ENCODE measurements at regions not wholly inside any gene's neighbourhood (a gene's known extent, or its start where the extent isn't known, plus 50 kb on each side); places are given as distances from the start of the nearest gene placed in this dataset.

DNA sequence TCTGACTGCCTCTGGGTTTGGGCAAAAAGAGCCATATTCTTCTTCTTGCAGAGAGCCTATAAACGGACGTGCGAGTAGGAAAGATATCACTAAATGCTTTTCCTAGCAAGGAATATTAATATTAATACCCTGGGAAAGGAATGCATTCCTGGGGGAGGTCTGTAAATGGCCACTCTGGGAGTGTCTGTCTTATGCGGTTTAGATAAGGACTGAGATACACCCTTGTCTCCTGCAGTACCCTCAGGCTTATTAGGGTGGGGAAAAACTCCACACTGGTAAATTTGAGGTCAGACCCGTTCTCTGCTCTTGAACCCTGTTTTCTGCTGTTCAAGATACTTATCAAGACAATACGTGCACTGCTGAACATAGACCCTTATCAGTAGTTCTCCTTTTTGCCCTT lies 763.8 kb downstream of the SLITRK5 start:
- Histone ChIP-seq H3K9ac (ENCODE audit: low read length) (no peak overlapping the region), H3K9me3 (ENCODE audit: insufficient read depth, low read depth, low read length) (no peaks in the 10 kb centered on the region), H3K36me3 (ENCODE audit: control insufficient read depth in 1 of 2, insufficient read depth in 2 of 2, low read length in 2 of 2) (no peaks in the 10 kb centered on the region), H2AFZ (ENCODE audit: insufficient read depth, low read length, poor library complexity) (no peak overlapping the region), H4K91ac (ENCODE audit: low read depth, low read length) (no peak overlapping the region), H3K4me1 (ENCODE audit: control insufficient read depth in 1 of 2, insufficient read depth in 2 of 2, low read length in 2 of 2) (no peaks in the 10 kb centered on the region), H3K14ac (ENCODE audit: low read length) (no peak overlapping the region), H2BK5ac (ENCODE audit: low read depth, low read length, poor library complexity) (no peak overlapping the region), H4K12ac (ENCODE audit: low read depth, low read length) (no peak overlapping the region), H3K27ac (ENCODE audit: low read depth, low read length) (no peak overlapping the region), H3K4me2 (ENCODE audit: low read length) (no peak overlapping the region), H2AK5ac (ENCODE audit: low read length) (no peak overlapping the region), H3K27me3 (ENCODE audit: insufficient read depth, low read length) (no peaks in the 10 kb centered on the region), H3K4ac (ENCODE audit: low read depth, low read length) (no peak overlapping the region), H3K18ac (ENCODE audit: low read length) (no peak overlapping the region), H3K4me3 (ENCODE audit: low read depth, low read length) (no peak overlapping the region), H2BK120ac (ENCODE audit: insufficient read depth, low read length, poor library complexity) (no peak overlapping the region), H2BK12ac (ENCODE audit: low read length) (no peak overlapping the region), H3K79me1 (ENCODE audit: low read length) (no peaks in the 10 kb centered on the region), H4K8ac (ENCODE audit: low read depth, low read length) (no peak overlapping the region), H3K23ac (ENCODE audit: low read length) (no peak overlapping the region), H3K79me2 (ENCODE audit: control insufficient read depth, insufficient read depth, low read length, poor library complexity) (no peaks in the 10 kb centered on the region)
- no CpG with 5 or more reads among the region's 6 CpGs for WGBS (ENCODE audit: extremely low coverage, insufficient coverage, insufficient read length)
- DNase-seq, result no peak

DNA sequence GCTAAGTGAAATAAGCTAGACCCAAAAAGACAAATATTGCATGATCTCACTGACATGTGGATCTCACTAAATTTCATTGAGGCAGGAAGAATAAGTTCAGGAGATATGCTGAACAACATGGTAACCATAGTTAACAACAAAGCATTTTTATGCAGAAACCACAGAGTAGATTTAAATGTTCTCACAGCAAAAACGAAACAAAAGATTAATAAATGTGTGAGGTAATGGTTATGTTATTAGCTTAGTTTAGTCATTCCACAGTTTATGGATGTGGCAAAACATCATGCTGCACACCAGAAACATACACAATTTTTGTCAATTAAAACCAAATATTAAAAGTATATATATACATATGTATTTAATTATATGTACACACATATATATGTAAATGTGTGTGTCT lies 765.8 kb downstream of the SLITRK5 start:
- H3K4me3 ChIP-seq (ENCODE audit: low read depth, low read length), result no peak overlapping the region
- no peak overlapping the region for H3K4ac ChIP-seq (ENCODE audit: low read depth, low read length)
- no peaks in the 10 kb centered on the region for H3K79me1 ChIP-seq (ENCODE audit: low read length)
- no peak overlapping the region for H3K23ac ChIP-seq (ENCODE audit: low read length)
- no CpG with 5 or more reads among the region's 1 CpG for WGBS (ENCODE audit: extremely low coverage, insufficient coverage, insufficient read length)
- H2BK5ac ChIP-seq (ENCODE audit: low read depth, low read length, poor library complexity), result no peak overlapping the region
- no peaks in the 10 kb centered on the region for H3K4me1 ChIP-seq (ENCODE audit: control insufficient read depth in 1 of 2, insufficient read depth in 2 of 2, low read length in 2 of 2)
- no peak overlapping the region for H4K12ac ChIP-seq (ENCODE audit: low read depth, low read length)
- no peak for DNase-seq
- no peaks in the 10 kb centered on the region for H3K9me3 ChIP-seq (ENCODE audit: insufficient read depth, low read depth, low read length)
- H3K27ac ChIP-seq (ENCODE audit: low read depth, low read length), result no peak overlapping the region
- H4K91ac ChIP-seq (ENCODE audit: low read depth, low read length), result no peak overlapping the region
- no peak overlapping the region for H2AK5ac ChIP-seq (ENCODE audit: low read length)
- H3K18ac ChIP-seq (ENCODE audit: low read length), result no peak overlapping the region
- H2AFZ ChIP-seq (ENCODE audit: insufficient read depth, low read length, poor library complexity), result no peak overlapping the region
- H4K8ac ChIP-seq (ENCODE audit: low read depth, low read length), result no peak overlapping the region
- H3K9ac ChIP-seq (ENCODE audit: low read length), result no peak overlapping the region
- no peak overlapping the region for H2BK120ac ChIP-seq (ENCODE audit: insufficient read depth, low read length, poor library complexity)
- H3K36me3 ChIP-seq (ENCODE audit: control insufficient read depth in 1 of 2, insufficient read depth in 2 of 2, low read length in 2 of 2), result no peaks in the 10 kb centered on the region
- no peak overlapping the region for H3K14ac ChIP-seq (ENCODE audit: low read length)
- H3K79me2 ChIP-seq (ENCODE audit: control insufficient read depth, insufficient read depth, low read length, poor library complexity), result no peaks in the 10 kb centered on the region
- no peaks in the 10 kb centered on the region for H3K27me3 ChIP-seq (ENCODE audit: insufficient read depth, low read length)
- H3K4me2 ChIP-seq (ENCODE audit: low read length), result no peak overlapping the region
- H2BK12ac ChIP-seq (ENCODE audit: low read length), result no peak overlapping the region

DNA sequence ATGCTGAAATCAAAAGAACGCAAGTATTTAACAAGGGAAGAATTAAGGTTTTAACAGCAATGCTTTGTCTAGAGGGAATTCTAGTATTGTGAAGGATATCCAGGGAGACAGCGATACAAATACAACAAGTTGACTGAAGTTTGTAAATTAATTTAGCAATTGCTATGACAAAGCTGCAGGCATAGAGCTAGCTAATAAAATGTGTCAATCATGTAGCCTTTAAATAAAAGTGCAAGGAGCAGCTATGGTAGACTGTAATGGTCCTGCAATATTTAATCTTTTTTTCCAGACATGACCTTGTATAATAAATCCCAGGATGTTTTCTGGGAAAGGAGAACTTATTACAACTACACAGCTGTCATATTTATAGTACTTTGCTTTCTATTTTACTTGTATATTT lies 779.3 kb downstream of the SLITRK5 start:
- Histone ChIP-seq H4K12ac (ENCODE audit: low read depth, low read length) (no peak overlapping the region), H3K14ac (ENCODE audit: low read length) (no peak overlapping the region), H3K79me2 (ENCODE audit: control insufficient read depth, insufficient read depth, low read length, poor library complexity) (no peaks in the 10 kb centered on the region), H3K27me3 (ENCODE audit: insufficient read depth, low read length) (no peaks in the 10 kb centered on the region), H2BK5ac (ENCODE audit: low read depth, low read length, poor library complexity) (no peak overlapping the region), H2AFZ (ENCODE audit: insufficient read depth, low read length, poor library complexity) (no peak overlapping the region), H3K79me1 (ENCODE audit: low read length) (no peaks in the 10 kb centered on the region), H4K8ac (ENCODE audit: low read depth, low read length) (no peak overlapping the region), H3K4ac (ENCODE audit: low read depth, low read length) (no peak overlapping the region), H2BK12ac (ENCODE audit: low read length) (no peak overlapping the region), H3K9me3 (ENCODE audit: insufficient read depth, low read depth, low read length) (no peaks in the 10 kb centered on the region), H4K91ac (ENCODE audit: low read depth, low read length) (no peak overlapping the region), H3K18ac (ENCODE audit: low read length) (no peak overlapping the region), H3K36me3 (ENCODE audit: control insufficient read depth in 1 of 2, insufficient read depth in 2 of 2, low read length in 2 of 2) (no peaks in the 10 kb centered on the region), H3K9ac (ENCODE audit: low read length) (no peak overlapping the region), H3K23ac (ENCODE audit: low read length) (no peak overlapping the region), H3K27ac (ENCODE audit: low read depth, low read length) (no peak overlapping the region), H3K4me3 (ENCODE audit: low read depth, low read length) (no peak overlapping the region), H2AK5ac (ENCODE audit: low read length) (no peak overlapping the region), H3K4me1 (ENCODE audit: control insufficient read depth in 1 of 2, insufficient read depth in 2 of 2, low read length in 2 of 2) (no peaks in the 10 kb centered on the region), H3K4me2 (ENCODE audit: low read length) (no peak overlapping the region), H2BK120ac (ENCODE audit: insufficient read depth, low read length, poor library complexity) (no peak overlapping the region)
- DNase-seq, result no peak
- no CpG with 5 or more reads among the region's 2 CpGs for WGBS (ENCODE audit: extremely low coverage, insufficient coverage, insufficient read length)

DNA sequence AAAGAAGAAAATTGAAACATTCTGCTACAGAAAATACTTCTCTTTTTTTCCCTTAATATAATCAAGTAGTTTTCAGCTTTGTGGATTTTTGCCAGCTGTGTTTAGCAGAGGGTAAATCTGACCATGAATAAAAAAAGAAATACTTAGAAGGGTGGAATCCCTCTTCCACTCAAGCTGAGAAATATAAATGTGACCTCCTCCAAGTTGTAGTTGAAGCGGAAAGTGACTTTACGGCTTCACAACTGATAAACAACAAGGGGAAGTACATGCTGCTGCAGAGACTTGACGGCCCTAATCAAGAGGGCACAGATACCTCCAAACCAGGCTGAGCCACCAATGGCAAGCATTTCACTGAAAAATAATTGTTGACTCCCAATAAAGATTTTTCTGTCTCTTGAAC lies 785.0 kb downstream of the SLITRK5 start:
- Histone ChIP-seq H4K12ac (ENCODE audit: low read depth, low read length) (no peak overlapping the region), H3K79me1 (ENCODE audit: low read length) (no peaks in the 10 kb centered on the region), H3K79me2 (ENCODE audit: control insufficient read depth, insufficient read depth, low read length, poor library complexity) (no peaks in the 10 kb centered on the region), H2BK120ac (ENCODE audit: insufficient read depth, low read length, poor library complexity) (no peak overlapping the region), H3K23ac (ENCODE audit: low read length) (no peak overlapping the region), H2BK12ac (ENCODE audit: low read length) (no peak overlapping the region), H3K4me3 (ENCODE audit: low read depth, low read length) (no peak overlapping the region), H2AK5ac (ENCODE audit: low read length) (no peak overlapping the region), H3K4ac (ENCODE audit: low read depth, low read length) (no peak overlapping the region), H3K27me3 (ENCODE audit: insufficient read depth, low read length) (no peaks in the 10 kb centered on the region), H3K27ac (ENCODE audit: low read depth, low read length) (no peak overlapping the region), H3K36me3 (ENCODE audit: control insufficient read depth in 1 of 2, insufficient read depth in 2 of 2, low read length in 2 of 2) (no peaks in the 10 kb centered on the region), H2BK5ac (ENCODE audit: low read depth, low read length, poor library complexity) (no peak overlapping the region), H4K91ac (ENCODE audit: low read depth, low read length) (no peak overlapping the region), H3K9ac (ENCODE audit: low read length) (no peak overlapping the region), H3K14ac (ENCODE audit: low read length) (no peak overlapping the region), H3K18ac (ENCODE audit: low read length) (no peak overlapping the region), H2AFZ (ENCODE audit: insufficient read depth, low read length, poor library complexity) (no peak overlapping the region), H4K8ac (ENCODE audit: low read depth, low read length) (no peak overlapping the region), H3K4me1 (ENCODE audit: control insufficient read depth in 1 of 2, insufficient read depth in 2 of 2, low read length in 2 of 2) (no peaks in the 10 kb centered on the region), H3K9me3 (ENCODE audit: insufficient read depth, low read depth, low read length) (no peaks in the 10 kb centered on the region), H3K4me2 (ENCODE audit: low read length) (no peak overlapping the region)
- DNase-seq, result no peak
- WGBS (ENCODE audit: extremely low coverage, insufficient coverage, insufficient read length), result no CpG with 5 or more reads among the region's 3 CpGs

DNA sequence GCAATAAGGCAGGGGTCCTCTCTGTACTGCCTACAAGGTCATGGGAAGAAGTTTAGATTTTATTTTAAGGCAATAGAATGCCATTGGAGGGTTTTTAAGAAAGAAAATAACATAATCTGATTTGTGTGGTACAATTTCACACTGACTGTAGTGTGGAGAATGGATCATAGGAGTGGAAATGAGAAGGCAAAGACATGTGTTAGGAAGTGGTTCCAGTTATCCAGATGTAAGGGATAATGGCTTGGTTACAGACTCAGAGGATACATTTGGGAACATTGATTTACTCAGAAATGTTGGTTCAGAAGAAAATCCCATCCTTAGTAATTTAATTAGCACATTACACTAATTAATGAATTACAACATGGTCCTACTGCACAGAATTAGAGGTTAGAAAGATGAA lies 788.2 kb downstream of the SLITRK5 start:
- no peaks in the 10 kb centered on the region for H3K4me1 ChIP-seq (ENCODE audit: control insufficient read depth in 1 of 2, insufficient read depth in 2 of 2, low read length in 2 of 2)
- no peaks in the 10 kb centered on the region for H3K36me3 ChIP-seq (ENCODE audit: control insufficient read depth in 1 of 2, insufficient read depth in 2 of 2, low read length in 2 of 2)
- H3K79me2 ChIP-seq (ENCODE audit: control insufficient read depth, insufficient read depth, low read length, poor library complexity), result no peaks in the 10 kb centered on the region
- H3K18ac ChIP-seq (ENCODE audit: low read length), result no peak overlapping the region
- H3K4me2 ChIP-seq (ENCODE audit: low read length), result no peak overlapping the region
- no peak overlapping the region for H4K91ac ChIP-seq (ENCODE audit: low read depth, low read length)
- H2BK12ac ChIP-seq (ENCODE audit: low read length), result no peak overlapping the region
- no peak overlapping the region for H4K8ac ChIP-seq (ENCODE audit: low read depth, low read length)
- H3K9ac ChIP-seq (ENCODE audit: low read length), result no peak overlapping the region
- H3K79me1 ChIP-seq (ENCODE audit: low read length), result no peaks in the 10 kb centered on the region
- no peak overlapping the region for H2AK5ac ChIP-seq (ENCODE audit: low read length)
- no peak overlapping the region for H4K12ac ChIP-seq (ENCODE audit: low read depth, low read length)
- no peak overlapping the region for H3K14ac ChIP-seq (ENCODE audit: low read length)
- H3K27me3 ChIP-seq (ENCODE audit: insufficient read depth, low read length), result no peaks in the 10 kb centered on the region
- H3K4me3 ChIP-seq (ENCODE audit: low read depth, low read length), result no peak overlapping the region
- no peak overlapping the region for H2BK120ac ChIP-seq (ENCODE audit: insufficient read depth, low read length, poor library complexity)
- H2AFZ ChIP-seq (ENCODE audit: insufficient read depth, low read length, poor library complexity), result no peak overlapping the region
- H3K9me3 ChIP-seq (ENCODE audit: insufficient read depth, low read depth, low read length), result no peaks in the 10 kb centered on the region
- DNase-seq, result no peak
- no peak overlapping the region for H3K4ac ChIP-seq (ENCODE audit: low read depth, low read length)
- H3K27ac ChIP-seq (ENCODE audit: low read depth, low read length), result no peak overlapping the region
- H2BK5ac ChIP-seq (ENCODE audit: low read depth, low read length, poor library complexity), result no peak overlapping the region
- no peak overlapping the region for H3K23ac ChIP-seq (ENCODE audit: low read length)

All from trophoblast cell (in vitro differentiated cells and primary cell).